HG02759 (cell line): ENCODE measurements at regions not wholly inside any gene's neighbourhood (a gene's known extent, or its start where the extent isn't known, plus 50 kb on each side); places are given as distances from the start of the nearest gene placed in this dataset.

Experiments
- ATAC-seq: cut with Tn5 transposase; IDR thresholded peaks from one replicate; pipeline ENCODE4 v1.9.1; 2021; ENCODE audit warnings: mild to moderate bottlenecking, moderate library complexity; ENCODE audit not compliant: unreplicated experiment

DNA sequence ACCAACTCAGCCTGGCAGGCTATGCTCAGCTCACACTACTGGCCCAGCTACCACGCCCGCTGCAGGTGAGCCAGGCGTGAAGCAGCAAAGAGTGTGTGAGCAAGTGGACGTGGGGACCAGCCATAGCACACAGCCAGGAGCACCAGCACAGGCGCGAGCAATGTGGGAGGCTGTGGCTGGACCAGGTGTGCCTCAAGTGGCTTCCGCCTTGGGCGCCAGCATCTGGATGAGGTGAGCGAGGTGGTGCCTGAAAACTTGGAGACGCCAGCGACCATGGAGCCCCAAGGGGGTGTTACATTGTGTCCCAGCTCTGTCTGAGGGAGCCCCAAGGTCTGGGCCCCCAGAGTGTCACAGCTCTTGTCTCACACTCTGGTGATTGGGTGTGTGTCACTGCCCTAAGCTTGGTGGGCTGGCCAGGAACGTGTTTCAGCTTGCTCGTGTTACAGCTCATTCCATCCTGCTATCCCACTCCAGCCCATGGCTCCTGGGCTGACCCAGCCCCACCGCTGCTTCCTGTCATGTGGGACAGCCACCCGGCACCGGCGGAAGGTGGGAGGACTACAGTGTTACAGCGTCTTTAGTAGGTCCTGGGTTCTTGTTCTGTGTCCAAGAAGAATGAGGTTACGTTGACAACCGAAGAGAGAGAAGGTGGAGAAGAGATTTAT lies 508.0 kb upstream of the MMS22L start:
- no peak for ATAC-seq

GRCh38 chr6:97805596-97805995 lies 522.6 kb upstream of the MMS22L start:
- ATAC-seq = no peak

GRCh38 chr6:97812940-97813339 lies 529.9 kb upstream of the MMS22L start:
- no peak for ATAC-seq

DNA sequence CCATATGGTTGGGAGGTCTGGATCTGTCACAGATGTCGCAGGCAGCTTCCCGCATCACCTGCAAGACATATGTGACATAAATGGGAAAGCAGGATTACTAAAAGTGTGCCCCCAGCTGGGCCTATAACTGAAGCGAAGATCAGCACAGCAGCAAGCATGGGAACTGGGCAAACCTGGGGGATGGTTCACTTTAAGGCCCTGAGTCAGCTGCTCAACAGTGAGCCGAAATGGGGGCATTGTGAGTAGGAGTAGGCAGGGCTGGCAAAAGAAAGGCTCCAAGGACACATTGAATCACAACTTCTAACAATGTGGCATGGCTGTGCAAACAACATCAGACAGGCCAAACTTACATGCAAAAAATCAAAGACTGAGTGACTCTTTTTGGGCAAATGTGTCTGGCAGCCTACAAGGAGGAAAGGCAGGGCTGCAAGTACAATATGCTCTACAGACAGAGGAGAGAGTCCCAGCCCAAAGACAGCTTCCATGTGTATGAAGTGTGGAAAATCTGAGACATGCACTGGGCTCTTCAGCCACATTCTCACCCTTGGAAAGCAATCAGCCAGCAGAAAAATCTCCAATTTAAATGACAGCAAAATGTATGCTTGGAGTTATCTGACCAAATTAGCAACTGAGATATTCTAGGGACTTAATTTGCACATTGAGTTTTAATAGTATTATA lies 531.0 kb upstream of the MMS22L start:
- ATAC-seq = no peak

DNA sequence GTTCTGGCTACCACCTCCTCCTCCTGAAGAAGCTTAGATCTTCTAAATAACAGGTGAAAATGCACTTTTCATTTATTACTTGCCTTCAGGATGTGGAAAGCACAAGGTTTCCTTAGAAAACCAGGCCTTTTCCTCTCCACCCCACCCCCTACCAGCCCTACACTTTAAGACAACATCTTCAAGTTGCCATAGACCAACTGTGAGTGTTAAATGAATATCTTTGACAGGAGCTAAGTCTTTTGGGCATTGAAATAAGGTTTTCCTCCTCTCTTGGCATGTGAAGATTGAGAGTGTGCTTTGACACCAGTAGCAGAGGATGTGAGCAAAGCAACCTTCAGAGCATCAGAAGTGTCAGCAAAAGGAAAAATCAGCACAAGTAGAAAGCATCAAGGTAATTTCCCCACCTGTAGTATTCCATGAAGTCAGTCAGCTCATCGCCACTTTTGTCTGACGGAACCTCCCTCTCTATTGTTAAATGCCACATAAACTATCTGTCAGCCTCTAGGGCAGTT lies 532.3 kb upstream of the MMS22L start:
- no peak for ATAC-seq

DNA sequence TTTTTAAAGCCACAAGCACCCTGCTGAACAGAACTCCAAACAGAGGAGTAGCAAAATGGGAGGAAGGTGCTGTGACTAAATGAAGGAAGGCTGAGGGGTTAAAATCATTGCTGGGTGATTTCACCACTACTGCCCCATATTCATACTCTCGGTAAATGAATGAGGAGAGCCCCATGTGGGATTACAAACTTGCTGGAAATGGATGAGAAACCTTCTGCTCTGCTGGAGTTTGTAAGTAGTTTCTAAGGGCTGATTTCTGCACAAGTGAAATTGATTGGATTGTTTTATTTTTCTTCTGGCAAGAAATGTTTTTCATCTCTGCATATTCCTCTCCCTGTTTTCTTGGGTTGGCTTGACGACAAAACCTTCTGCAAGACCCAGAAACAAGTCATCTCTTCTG lies 533.5 kb upstream of the MMS22L start:
- ATAC-seq = no peak

DNA sequence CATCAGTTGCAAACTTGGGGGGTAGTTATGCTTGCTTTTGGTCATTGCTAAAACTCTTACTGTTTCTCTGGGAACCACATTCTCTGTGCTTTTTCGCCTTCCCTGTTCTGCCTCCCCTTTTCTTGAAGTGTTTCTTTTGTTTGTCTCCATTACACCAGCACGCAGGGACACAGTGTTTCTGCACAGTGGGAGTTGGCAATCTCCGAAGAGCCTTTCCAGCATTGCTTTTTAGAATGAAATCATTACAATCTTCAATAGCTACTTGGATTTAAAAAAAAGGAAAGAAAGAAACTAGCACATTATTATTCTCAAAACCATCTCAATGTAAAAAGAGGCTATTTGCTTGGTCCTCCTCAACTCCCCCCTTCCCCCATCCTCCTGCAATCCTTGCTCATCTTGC lies 536.7 kb upstream of the MMS22L start:
- no peak for ATAC-seq

DNA sequence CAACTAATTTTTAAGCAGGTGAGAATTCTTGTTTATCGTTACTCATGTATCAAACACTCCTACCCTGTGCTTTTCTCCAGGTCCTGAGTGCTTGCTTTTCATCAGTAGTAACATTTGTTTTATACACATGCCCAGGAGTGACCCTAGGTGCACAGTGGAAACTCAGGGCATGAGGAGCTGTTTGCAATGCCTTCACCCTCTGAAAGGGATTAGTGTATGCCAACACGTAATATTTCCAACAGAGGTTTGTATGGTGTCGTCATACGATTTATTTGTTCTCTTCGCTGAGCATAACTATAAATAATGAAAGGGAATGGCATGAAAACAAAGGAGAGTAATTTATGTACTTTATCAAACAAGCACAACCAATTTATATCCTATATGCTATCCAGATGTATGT lies 537.4 kb upstream of the MMS22L start:
- no peak for ATAC-seq

DNA sequence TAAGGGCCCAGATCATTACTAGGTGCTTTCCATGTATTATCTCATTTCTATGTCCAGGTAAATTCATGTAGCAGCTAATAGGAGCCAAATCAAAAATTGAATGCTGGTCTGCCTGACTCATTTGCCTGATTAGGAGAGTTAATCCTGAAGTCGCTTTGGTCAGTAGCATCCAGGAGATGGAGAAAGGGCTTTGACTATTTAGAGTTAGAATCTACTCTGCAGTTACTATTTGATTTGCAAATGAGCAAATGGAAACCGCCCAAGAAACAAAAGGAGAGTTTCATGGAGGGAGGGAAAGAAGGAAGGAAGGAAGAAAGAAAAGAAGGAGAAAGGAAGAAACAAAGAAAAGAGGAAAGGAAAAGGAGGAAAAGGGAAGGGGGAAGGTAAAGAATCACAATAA lies 539.6 kb upstream of the MMS22L start:
- ATAC-seq = no peak

- no peak for ATAC-seq
Observed at GRCh38 chr6:97841763-97842162, 558.7 kb upstream of the MMS22L start.

- no peak for ATAC-seq
Observed at GRCh38 chr6:97842521-97842920, 559.5 kb upstream of the MMS22L start.

GRCh38 chr6:97849390-97849789 lies 566.4 kb upstream of the MMS22L start:
- ATAC-seq = no peak

GRCh38 chr6:97850458-97851212 lies 567.6 kb upstream of the MMS22L start:
- ATAC-seq = no peak

GRCh38 chr6:97863697-97864096 lies 580.7 kb upstream of the MMS22L start:
- no peak for ATAC-seq

DNA sequence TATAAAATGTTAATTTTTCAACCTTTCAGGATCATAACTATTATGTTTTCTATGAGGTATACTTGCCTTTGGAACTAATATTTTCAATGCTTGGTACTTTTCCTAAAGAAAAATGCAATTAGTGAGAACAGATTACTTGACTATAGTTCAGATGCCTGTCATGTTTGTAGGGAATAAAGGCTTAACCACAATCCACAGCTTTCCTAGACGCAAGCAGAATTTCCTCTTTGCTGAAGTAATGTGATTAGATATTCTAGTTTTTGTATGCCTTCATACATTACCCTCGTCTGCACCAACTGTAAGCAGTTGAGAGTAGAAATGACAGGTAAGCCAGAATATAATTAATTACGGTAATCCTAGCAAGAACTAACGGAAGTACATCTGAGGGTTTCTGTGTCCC lies 581.4 kb upstream of the MMS22L start:
- no peak for ATAC-seq

DNA sequence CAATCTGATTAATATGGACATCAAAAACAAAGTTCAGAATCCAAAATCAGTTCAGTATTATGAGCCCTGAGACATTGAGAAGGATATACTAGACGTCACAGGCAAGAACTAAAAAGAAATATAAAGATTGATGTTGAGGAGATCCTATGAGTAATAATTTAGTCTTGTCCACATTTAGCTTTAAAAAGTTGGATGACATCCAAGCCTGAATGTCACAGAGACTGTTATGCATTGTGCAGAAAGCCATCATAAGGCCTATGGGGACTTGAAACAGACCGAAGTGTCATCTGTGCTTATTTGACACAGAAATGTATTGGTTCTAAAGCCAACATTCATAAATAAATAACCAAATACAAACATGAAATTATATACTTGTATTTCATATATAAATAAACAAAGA lies 581.8 kb upstream of the MMS22L start:
- ATAC-seq = no peak

- ATAC-seq = no peak
Observed at GRCh38 chr6:97865612-97866011, 582.6 kb upstream of the MMS22L start.

- ATAC-seq = no peak
Observed at GRCh38 chr6:97866616-97867015, 583.6 kb upstream of the MMS22L start.

GRCh38 chr6:97867177-97867576 lies 584.2 kb upstream of the MMS22L start:
- ATAC-seq = no peak

- ATAC-seq = no peak
Observed at GRCh38 chr6:97870273-97870672, 587.3 kb upstream of the MMS22L start.

DNA sequence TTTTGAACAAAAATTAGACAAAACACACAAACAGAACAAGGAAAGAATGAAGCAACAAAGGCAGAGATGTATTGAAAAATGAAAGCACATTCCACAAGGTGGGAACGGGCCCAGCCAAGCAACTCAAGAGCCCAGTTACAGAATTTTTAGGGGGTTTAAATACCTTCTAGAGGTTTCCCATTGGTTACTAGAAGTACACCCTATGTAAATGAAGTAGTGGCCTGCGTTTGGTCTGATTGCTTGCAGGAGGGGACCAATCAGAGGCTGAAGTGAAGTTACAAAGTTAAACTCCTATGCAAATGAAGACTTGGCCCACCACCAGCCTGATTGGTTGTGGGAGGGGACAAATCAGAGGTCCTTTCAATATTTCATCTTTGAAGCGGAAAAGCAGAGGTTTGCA lies 593.7 kb upstream of the MMS22L start:
- ATAC-seq = no peak

- no peak for ATAC-seq
Observed at GRCh38 chr6:97882755-97883154, 599.7 kb upstream of the MMS22L start.
